H4 (cell line): ENCODE measurements at regions not wholly inside any gene's neighbourhood (a gene's known extent, or its start where the extent isn't known, plus 50 kb on each side); places are given as distances from the start of the nearest gene placed in this dataset.

Experiments used
- DNase-seq: peaks from one replicate; pipeline ENCODE4 v3.0.0-alpha.2; 2015; ENCODE audit warnings: low spot score

- peak; percentile 91 for DNase-seq
These were observed 137.1 kb downstream of the FOXD1 start for GRCh38 chr5:73311291-73312110.

- DNase-seq = no peak
These were observed 134.8 kb downstream of the TMEM174 start for GRCh38 chr5:73307645-73308355.

GRCh38 chr5:73306741-73307275, 133.8 kb downstream of the TMEM174 start:
- DNase-seq = no peak

GRCh38 chr5:73306078-73306719, 133.2 kb downstream of the TMEM174 start:
- no peak for DNase-seq

- no peak for DNase-seq
These were observed 132.4 kb downstream of the TMEM174 start for GRCh38 chr5:73305386-73305785.

GRCh38 chr5:73304381-73304780, 131.4 kb downstream of the TMEM174 start:
- DNase-seq = no peak

- no peak for DNase-seq
These were observed 130.4 kb downstream of the TMEM174 start for GRCh38 chr5:73303148-73304079.

GRCh38 chr5:73302797-73303147, 129.8 kb downstream of the TMEM174 start:
- no peak for DNase-seq

GRCh38 chr5:73301208-73301901, 128.4 kb downstream of the TMEM174 start:
- DNase-seq = no peak

GRCh38 chr5:73300337-73301207, 127.6 kb downstream of the TMEM174 start:
- DNase-seq = no peak

- DNase-seq = no peak
These were observed 126.8 kb downstream of the TMEM174 start for GRCh38 chr5:73299665-73300336.

- peak; percentile 56 for DNase-seq
These were observed 126.0 kb downstream of the TMEM174 start for GRCh38 chr5:73298772-73299630.

GRCh38 chr5:73298251-73298771, 125.3 kb downstream of the TMEM174 start:
- DNase-seq = no peak

GRCh38 chr5:73297430-73297829, 124.4 kb downstream of the TMEM174 start:
- no peak for DNase-seq

- DNase-seq = peak; percentile 72
These were observed 123.8 kb downstream of the TMEM174 start for GRCh38 chr5:73296772-73297171.

GRCh38 chr5:73295921-73296320, 122.9 kb downstream of the TMEM174 start:
- DNase-seq = no peak

GRCh38 chr5:73295447-73295846, 122.5 kb downstream of the TMEM174 start:
- no peak for DNase-seq
